ENCODE measurements at regions not wholly inside any gene's neighbourhood (a gene's known extent, or its start where the extent isn't known, plus 50 kb on each side); places are given as distances from the start of the nearest gene placed in this dataset.

DNA sequence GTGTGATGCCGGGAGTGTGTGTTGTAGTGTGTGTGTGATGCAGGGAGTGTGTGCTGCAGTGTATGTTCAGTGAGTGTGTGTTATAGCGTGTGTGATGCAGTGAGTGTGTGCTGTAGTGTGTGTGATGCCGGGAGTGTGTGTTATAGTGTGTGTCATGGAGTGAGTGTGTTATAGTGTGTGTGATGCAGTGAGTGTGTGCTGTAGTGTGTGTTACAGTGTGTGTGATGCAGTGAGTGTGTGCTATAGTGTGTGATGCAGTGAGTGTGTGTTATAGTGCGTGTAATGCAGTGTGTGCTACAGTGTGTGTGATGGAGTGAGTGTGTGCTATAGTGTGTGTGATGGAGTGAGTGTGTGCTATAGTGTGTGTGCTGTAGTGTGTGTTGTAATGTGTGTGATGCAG is 182.1 kb upstream of the SOX11 start:
- TF ChIP-seq, protein P1, sequence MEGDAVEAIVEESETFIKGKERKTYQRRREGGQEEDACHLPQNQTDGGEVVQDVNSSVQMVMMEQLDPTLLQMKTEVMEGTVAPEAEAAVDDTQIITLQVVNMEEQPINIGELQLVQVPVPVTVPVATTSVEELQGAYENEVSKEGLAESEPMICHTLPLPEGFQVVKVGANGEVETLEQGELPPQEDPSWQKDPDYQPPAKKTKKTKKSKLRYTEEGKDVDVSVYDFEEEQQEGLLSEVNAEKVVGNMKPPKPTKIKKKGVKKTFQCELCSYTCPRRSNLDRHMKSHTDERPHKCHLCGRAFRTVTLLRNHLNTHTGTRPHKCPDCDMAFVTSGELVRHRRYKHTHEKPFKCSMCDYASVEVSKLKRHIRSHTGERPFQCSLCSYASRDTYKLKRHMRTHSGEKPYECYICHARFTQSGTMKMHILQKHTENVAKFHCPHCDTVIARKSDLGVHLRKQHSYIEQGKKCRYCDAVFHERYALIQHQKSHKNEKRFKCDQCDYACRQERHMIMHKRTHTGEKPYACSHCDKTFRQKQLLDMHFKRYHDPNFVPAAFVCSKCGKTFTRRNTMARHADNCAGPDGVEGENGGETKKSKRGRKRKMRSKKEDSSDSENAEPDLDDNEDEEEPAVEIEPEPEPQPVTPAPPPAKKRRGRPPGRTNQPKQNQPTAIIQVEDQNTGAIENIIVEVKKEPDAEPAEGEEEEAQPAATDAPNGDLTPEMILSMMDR (IDR thresholded peaks at IDR 0.05), result no peak
- no peaks in the 10 kb centered on the region for H3K27me3 Mint-ChIP-seq (ENCODE audit: low read depth)
- no peak overlapping the region for H3K4me3 Mint-ChIP-seq (ENCODE audit: unreplicated experiment)
- DNase-seq (ENCODE audit: low spot score), result no peak
- no peaks in the 10 kb centered on the region for H3K4me1 Mint-ChIP-seq (ENCODE audit: low read depth)
- no peaks in the 10 kb centered on the region for H3K36me3 Mint-ChIP-seq (ENCODE audit: low read depth)
- H3K9me3 Mint-ChIP-seq (ENCODE audit: low read depth), result no peaks in the 10 kb centered on the region
- no peak overlapping the region for H3K27ac Mint-ChIP-seq (ENCODE audit: unreplicated experiment)

GRCh38 chr2:5515693-5516092 is 176.5 kb upstream of the SOX11 start:
- DNase-seq (ENCODE audit: low spot score), result no peak
- Mint-ChIP-seq H3K4me1 (ENCODE audit: low read depth) (no peaks in the 10 kb centered on the region), H3K27me3 (ENCODE audit: low read depth) (no peaks in the 10 kb centered on the region), H3K27ac (ENCODE audit: unreplicated experiment) (no peak overlapping the region), H3K9me3 (ENCODE audit: low read depth) (no peaks in the 10 kb centered on the region), H3K36me3 (ENCODE audit: low read depth) (no peaks in the 10 kb centered on the region), H3K4me3 (ENCODE audit: unreplicated experiment) (no peak overlapping the region)
- TF ChIP-seq, protein P1 (IDR thresholded peaks at IDR 0.05), result no peak

- TF ChIP-seq, protein P1 (IDR thresholded peaks at IDR 0.05), result no peak
- H3K9me3 Mint-ChIP-seq (ENCODE audit: low read depth), result no peaks in the 10 kb centered on the region
- no peaks in the 10 kb centered on the region for H3K27me3 Mint-ChIP-seq (ENCODE audit: low read depth)
- no peaks in the 10 kb centered on the region for H3K36me3 Mint-ChIP-seq (ENCODE audit: low read depth)
- DNase-seq (ENCODE audit: low spot score), result no peak
- H3K4me1 Mint-ChIP-seq (ENCODE audit: low read depth), result no peaks in the 10 kb centered on the region
- H3K27ac Mint-ChIP-seq (ENCODE audit: unreplicated experiment), result no peak overlapping the region
- no peak overlapping the region for H3K4me3 Mint-ChIP-seq (ENCODE audit: unreplicated experiment)
These were observed 172.9 kb upstream of the SOX11 start for GRCh38 chr2:5519286-5519685.

DNA sequence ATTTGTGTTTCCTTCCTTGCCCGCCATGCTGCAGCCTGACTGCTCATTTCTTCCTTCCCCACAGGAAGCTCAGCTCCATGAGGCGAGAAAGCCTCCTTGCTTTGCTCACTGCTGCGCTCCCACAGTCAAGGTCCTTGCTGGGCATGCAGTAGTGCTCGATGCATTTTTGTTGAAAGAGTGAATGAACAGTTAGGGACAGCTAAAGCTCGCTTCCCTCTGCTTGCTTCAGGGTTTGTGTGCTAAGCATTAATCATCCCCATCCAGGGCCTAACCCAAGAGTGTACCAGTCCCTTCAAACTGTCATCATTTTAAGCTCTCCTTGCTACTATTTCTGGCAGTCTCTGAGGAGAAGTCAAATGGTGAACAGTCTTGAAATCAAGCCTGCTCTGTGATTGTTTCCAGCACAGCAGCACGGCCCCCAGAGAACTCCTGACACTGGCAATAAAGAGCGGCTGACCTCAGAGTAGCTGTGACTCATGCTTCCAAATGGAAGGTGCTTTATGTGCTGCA is 171.7 kb upstream of the SOX11 start:
- DNase-seq (ENCODE audit: low spot score), result no peak
- no peak overlapping the region for H3K4me3 Mint-ChIP-seq (ENCODE audit: unreplicated experiment)
- no peaks in the 10 kb centered on the region for H3K9me3 Mint-ChIP-seq (ENCODE audit: low read depth)
- no peaks in the 10 kb centered on the region for H3K27me3 Mint-ChIP-seq (ENCODE audit: low read depth)
- no peaks in the 10 kb centered on the region for H3K36me3 Mint-ChIP-seq (ENCODE audit: low read depth)
- TF ChIP-seq, protein P1 (IDR thresholded peaks at IDR 0.05), result no peak
- no peaks in the 10 kb centered on the region for H3K4me1 Mint-ChIP-seq (ENCODE audit: low read depth)
- H3K27ac Mint-ChIP-seq (ENCODE audit: unreplicated experiment), result no peak overlapping the region

DNA sequence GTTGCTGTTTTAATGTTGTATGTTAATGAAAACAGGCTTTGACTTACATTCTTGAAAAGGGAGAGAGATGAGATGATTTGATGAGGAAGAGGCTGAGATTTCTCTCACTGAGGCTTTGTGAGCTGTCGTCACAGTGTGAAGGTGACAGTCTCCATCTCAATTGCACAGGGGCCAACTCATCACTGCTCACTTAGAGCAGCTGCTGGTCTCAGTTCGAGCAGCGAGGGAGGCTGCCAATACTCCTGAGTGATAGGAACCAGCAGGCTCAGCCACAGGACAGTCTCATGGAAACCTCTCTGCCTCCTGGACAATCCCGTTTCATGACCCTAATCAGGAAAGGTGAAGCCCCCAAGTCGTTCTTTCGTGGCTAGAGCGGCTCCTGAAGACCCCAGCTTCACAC is 170.7 kb upstream of the SOX11 start:
- TF ChIP-seq, protein P1 (IDR thresholded peaks at IDR 0.05), result no peak
- no peaks in the 10 kb centered on the region for H3K9me3 Mint-ChIP-seq (ENCODE audit: low read depth)
- H3K36me3 Mint-ChIP-seq (ENCODE audit: low read depth), result no peaks in the 10 kb centered on the region
- H3K4me3 Mint-ChIP-seq (ENCODE audit: unreplicated experiment), result no peak overlapping the region
- no peak for DNase-seq (ENCODE audit: low spot score)
- no peak overlapping the region for H3K27ac Mint-ChIP-seq (ENCODE audit: unreplicated experiment)
- no peaks in the 10 kb centered on the region for H3K27me3 Mint-ChIP-seq (ENCODE audit: low read depth)
- no peaks in the 10 kb centered on the region for H3K4me1 Mint-ChIP-seq (ENCODE audit: low read depth)
